ENCODE measurements at regions not wholly inside any gene's neighbourhood (a gene's known extent, or its start where the extent isn't known, plus 50 kb on each side); places are given as distances from the start of the nearest gene placed in this dataset.

DNA sequence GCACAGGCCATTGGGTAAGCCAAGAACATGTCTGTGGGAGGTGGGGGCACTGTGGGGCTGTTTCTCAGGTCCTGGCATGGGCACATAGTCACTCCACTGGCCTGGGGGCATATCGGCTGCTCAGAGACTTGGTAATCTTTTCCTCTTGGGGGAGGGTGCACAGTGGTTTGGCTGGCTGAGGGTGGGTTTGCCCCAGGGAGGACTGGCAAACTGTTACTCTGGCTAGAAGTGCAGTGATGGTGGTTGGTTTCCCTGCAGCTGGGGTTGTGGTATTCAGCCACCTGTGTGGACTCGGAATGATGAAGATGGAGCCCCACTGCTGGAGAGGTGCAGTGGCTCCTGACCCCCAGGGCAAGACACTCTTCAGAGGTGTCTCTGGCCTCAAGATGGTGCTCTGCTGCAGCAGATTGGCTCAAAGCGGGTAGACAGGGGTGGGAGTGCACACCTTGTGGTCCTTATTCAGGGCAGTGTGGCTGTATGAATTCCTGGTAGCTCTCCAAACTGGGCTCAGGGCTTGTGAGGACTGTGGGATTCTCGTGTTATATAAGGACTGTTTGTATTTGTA, 74.1 kb upstream of the DDHD1 start:
- intact Hi-C loops (cut with micrococcal nuclease), result no loop called here

DNA sequence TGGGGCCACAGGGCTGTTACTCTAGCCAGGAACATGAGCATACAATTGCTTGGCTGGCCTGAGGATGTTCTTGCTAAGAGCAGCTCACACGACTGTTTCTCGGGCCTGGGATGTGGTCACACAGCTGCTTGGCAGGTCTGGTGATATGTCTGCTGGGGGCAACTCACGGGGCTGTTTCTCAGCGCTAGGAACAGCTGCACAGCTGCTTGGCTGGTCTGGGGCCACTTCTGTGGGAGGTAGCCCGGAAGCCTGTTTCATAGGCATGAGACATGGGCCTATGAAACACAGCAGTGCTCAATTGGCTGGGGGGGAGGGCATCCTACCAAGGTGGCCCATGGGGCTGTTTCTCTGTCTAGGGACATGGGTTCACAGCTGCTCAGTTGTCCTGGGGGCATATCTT, 73.4 kb upstream of the DDHD1 start:
- intact Hi-C loops (cut with micrococcal nuclease), result no loop called here

DNA sequence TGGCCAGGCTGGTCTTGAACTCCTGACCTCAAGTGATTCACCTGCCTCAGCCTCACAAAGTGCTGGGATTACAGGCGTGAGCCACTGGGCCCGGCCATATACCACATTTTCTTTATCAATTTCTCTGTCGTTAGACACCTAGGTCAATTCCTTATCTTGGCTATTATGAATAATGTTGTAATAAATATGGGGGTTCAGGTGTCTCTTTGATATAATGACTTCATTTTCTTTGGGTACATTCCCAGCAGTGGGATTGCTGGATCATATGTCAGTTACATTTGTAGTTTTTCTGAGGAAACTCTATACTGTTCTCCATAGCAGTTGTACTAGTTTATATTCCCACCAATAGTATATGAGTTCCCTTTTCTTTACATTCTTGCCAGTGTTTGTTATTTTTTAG, 67.8 kb upstream of the DDHD1 start:
- intact Hi-C loops (cut with micrococcal nuclease), result no loop called here

DNA sequence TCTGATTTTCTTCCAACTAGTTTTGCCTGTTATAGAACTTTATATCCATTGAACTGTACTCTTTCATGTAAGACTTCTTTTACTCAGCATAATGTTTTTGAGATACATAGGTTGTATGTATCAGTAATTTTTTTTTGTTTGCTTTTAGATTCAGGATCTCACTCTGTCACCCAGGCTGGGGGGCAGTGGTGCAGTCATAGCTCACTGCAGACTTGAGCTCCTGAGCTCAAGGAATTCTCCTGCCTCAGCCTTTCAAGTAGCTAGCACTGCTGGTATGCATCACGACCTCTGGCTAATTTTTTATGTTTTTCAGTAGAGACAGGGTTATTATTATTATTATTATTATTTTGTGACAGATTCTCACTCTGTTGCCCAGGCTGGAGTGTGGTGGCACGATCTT, 65.0 kb upstream of the DDHD1 start:
- intact Hi-C loops (cut with micrococcal nuclease), result no loop called here

DNA sequence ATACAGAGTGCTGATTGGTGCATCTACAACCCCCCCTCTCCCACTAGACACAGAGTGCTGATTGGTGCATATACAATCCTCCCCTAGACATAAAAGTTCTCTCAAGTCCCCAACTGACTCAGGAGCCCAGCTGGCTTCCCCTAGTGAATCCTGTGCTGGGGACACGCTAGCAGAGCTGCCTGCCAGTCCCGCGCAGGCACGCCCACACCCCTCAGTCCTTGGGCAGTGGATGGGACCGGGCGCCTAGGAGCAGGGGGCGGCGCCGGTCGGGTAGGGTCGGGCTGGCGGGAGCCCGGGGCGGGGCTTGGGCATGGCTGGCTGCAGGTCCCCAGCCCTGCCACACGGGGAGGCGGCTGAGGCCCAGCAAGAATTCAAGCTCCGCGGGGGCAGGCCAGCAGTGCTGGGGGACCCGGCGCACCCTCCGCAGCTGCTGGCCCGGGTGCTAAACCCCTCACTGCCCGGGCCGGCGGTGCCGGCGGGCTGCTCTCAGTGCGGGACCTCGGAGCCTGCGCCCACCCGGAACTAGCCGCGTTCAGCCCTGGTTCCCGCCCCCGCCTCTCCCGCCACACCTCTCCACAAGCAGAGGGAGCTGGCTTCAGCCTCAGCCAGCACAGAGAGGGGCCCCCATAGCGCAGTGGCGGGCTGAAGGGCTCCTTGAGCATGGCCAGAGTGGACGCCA, 64.3 kb upstream of the DDHD1 start:
- intact Hi-C loops (cut with micrococcal nuclease), result loop anchor here (1.0 to 2.0 kb wide), 2 partner anchors 65 to 108 kb away; partner anchors contain the start of gene DDHD1

DNA sequence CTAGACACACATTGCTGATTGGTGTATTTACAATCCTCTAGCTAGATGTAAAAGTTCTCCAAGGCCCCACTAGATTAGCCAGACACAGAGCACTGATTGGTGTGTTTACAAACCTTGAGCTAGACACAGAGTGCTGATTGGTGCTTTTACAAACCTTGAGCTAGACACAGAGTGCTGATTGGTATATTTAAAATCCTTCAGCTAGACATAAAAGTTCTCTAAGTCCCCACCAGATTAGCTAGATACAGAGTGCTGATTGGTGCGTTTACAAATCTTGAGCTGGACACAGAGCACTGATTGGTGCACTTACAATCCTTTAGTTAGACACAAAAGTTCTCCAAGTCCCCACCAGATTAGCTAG, 63.8 kb upstream of the DDHD1 start:
- intact Hi-C loops (cut with micrococcal nuclease), result loop anchor here (1.0 to 2.0 kb wide), 2 partner anchors 64 to 108 kb away; partner anchors contain the start of gene DDHD1

DNA sequence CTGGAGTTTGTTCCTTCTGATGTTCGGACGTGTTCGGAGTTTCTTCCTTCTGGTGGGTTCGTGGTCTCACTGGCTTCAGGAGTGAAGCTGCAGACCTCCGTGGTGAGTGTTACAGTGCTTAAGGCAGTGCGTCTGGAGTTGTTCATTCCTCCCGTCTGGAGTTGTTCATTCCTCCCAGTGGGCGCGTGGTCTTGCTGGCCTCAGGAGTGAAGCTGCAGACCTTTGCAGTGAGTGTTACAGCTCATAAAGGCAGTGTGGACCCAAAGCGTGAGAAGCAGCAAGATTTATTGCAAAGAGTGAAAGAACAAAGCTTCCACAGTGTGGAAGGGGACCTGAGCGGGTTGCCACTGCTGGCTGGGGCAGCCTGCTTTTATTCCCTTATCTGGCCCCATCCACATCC, 63.4 kb upstream of the DDHD1 start:
- intact Hi-C loops (cut with micrococcal nuclease), result loop anchor here (2.0 kb wide), 1 partner anchor 64 kb away; the partner anchor contains the start of gene DDHD1

DNA sequence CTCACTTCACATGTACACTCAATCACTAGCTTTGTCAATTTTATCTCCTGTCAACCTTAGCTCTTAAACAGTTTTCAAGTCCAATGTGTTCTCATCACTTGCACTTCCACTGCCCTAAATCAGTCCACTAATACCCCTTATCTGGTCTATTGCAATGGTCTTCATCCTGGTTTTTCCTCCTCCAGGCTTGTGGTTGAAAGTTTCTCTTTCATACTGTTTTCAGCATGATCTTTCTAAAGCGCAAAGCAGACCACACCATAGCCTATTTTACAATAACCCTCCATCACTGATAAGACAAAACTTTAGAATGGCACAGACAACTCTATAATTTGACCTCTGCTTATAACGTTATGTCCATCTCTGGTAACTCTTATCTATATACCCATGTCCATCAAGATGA, 62.0 kb upstream of the DDHD1 start:
- intact Hi-C loops (cut with micrococcal nuclease), result no loop called here

DNA sequence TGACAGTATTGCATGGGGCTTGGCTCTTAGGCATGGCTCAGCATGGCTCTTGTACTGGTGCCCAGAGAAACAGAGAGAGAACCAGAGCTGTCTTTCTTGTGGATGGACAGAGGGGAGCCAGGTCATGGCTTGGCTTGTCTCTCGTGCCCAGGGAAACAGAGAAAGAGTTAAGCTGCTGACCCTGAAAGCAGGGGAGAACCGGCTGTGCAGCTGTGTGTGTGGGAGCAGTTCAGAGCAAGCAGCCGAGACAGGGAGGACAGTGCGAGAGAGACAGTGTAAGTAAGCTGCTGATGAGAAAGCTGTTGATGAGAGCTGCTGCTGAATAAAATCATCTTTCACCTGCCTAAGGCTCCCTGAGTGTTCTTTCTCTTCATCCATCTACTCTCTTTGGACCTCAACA, 61.3 kb upstream of the DDHD1 start:
- intact Hi-C loops (cut with micrococcal nuclease), result no loop called here

DNA sequence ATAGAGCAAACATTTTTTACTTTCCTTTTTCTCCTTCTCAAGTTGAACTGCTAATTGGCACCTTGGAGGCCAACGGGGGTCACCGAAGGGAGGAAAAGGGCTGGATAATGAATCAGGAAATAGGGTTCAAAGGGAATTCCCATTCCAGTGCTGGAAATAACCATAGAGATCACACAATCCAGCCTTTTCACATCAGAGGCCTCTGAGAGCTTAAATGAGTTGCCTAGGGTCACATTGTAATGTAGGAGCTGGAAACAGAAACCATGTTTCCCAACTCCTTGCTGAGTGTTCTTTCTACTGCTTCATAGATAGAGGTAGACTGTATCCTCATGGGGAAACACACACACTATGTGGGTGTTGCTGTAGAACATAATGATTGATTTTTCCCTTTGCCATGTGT, 60.6 kb upstream of the DDHD1 start:
- intact Hi-C loops (cut with micrococcal nuclease), result no loop called here

DNA sequence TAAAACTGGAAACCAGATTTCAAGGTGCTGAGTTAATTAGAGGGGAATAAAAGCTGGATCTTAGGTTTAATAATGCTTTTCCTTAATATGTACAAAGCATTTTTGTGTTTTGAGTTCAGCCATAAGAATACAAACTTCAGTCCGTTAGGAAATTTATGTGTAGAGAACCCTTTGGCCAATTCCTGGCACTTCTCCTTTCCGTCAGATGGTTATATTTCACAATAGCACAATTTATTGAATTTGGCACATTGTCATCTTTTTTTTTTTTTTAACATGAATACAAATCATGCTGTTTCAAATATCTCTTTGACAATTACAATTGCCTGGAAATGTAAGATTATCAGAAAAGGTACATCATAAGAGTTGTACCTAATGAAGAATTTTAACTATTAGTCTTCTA, 56.2 kb upstream of the DDHD1 start:
- intact Hi-C loops (cut with micrococcal nuclease), result no loop called here

Data from T-helper 2 cell treated with Interferon-gamma antibody and Interleukin-4, amounts not matched to agents 100 ng/mL and 5 ng/mL, for 36 hours (primary cell).